Mesothelial cell of epicardium (in vitro differentiated cells): ENCODE measurements at regions not wholly inside any gene's neighbourhood (a gene's known extent, or its start where the extent isn't known, plus 50 kb on each side); places are given as distances from the start of the nearest gene placed in this dataset.
"Not testable (repeated sequence)": the region's sequence is repeated elsewhere in the genome, so short reads cannot be mapped to it uniquely, and the experiment has no call there.

Experiments
- DNase-seq, 2 experiments: peaks; one replicate each; pipeline ENCODE4 v3.0.0; 2021; ENCODE audit warnings: low spot score in 2 of 2; ENCODE audit not compliant: unreplicated experiment in 2 of 2
- H3K27ac Mint-ChIP-seq: 2 replicates; pipeline ENCODE4 v1.8.0; 2021; ENCODE audit warnings: mixed read lengths
- H3K27me3 Mint-ChIP-seq: 2 replicates; pipeline ENCODE4 v1.8.0; 2021; ENCODE audit warnings: low read depth, mixed read lengths
- H3K36me3 Mint-ChIP-seq: 2 replicates; pipeline ENCODE4 v1.8.0; 2021; ENCODE audit warnings: mixed read lengths
- H3K4me1 Mint-ChIP-seq: 2 replicates; pipeline ENCODE4 v1.8.0; 2021; ENCODE audit warnings: mixed read lengths
- H3K4me3 Mint-ChIP-seq: 2 replicates; pipeline ENCODE4 v1.8.0; 2021; ENCODE audit warnings: mild to moderate bottlenecking, moderate library complexity, mixed read lengths
- H3K9me3 Mint-ChIP-seq: 2 replicates; pipeline ENCODE4 v1.8.0; 2021; ENCODE audit warnings: mixed read lengths
- TF ChIP-seq, protein P1 (sequence below): fragments of 200-600 bp; sonication (generic); IDR thresholded peaks from one replicate; pipeline ENCODE4 v1.5.0; 2021; ENCODE audit warnings: antibody characterized with exemption; ENCODE audit not compliant: unreplicated experiment

DNA sequence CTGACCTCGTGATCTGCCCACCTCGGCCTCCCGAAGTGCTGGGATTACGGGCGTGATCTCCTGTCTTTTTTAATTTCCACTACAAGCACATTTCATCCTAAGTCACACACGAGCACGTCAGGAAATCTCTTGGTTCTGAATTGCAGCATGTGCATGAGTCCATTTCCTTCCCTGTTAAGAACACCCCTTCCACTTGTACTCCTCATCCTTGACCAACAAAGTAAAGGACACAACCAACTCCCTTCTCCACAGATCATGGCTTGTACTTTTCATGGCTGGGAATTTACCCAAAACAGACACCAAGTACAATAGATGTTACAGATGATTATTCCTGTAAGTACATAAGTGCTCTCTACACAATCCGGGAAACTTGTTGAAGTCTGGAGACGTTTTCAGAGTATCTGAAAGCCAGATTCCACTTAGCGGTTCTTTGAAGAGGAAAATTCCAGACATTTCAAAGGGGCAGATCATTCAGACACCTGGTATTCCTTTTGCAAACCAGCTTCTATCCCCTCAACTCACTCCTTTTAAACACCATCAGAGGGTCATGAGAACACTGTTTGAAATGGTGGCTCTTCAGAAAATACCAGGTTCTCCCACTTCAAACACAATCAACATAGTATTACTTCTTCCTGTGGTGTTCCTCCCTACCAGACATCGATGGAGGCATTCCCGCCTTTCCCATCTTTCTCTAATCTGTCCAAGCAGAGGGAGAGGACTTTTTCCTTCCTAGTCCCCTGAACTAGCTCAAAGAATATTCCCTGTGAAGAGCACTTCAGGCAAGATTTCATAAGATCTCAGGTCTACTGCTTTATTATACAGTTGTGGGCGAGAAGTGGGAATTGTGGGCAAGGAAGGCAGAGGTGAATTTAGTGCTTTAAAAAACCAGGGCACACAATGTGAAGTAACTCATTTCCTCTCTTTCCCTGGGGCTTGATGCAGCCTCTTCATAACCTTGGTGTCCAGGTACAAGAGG, 80.1 kb upstream of the TSC22D2 start:
- Mint-ChIP-seq H3K27me3 (no peaks in the 10 kb centered on the region), H3K27ac (peak overlapping the region; percentile 70), H3K4me1 (peaks cover 53% of the 10 kb centered on the region), H3K4me3 (no peak overlapping the region), H3K36me3 (no peaks in the 10 kb centered on the region), H3K9me3 (peaks cover 7% of the 10 kb centered on the region)
- no peak for DNase-seq
- TF ChIP-seq, protein P1, sequence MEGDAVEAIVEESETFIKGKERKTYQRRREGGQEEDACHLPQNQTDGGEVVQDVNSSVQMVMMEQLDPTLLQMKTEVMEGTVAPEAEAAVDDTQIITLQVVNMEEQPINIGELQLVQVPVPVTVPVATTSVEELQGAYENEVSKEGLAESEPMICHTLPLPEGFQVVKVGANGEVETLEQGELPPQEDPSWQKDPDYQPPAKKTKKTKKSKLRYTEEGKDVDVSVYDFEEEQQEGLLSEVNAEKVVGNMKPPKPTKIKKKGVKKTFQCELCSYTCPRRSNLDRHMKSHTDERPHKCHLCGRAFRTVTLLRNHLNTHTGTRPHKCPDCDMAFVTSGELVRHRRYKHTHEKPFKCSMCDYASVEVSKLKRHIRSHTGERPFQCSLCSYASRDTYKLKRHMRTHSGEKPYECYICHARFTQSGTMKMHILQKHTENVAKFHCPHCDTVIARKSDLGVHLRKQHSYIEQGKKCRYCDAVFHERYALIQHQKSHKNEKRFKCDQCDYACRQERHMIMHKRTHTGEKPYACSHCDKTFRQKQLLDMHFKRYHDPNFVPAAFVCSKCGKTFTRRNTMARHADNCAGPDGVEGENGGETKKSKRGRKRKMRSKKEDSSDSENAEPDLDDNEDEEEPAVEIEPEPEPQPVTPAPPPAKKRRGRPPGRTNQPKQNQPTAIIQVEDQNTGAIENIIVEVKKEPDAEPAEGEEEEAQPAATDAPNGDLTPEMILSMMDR = no peak

DNA sequence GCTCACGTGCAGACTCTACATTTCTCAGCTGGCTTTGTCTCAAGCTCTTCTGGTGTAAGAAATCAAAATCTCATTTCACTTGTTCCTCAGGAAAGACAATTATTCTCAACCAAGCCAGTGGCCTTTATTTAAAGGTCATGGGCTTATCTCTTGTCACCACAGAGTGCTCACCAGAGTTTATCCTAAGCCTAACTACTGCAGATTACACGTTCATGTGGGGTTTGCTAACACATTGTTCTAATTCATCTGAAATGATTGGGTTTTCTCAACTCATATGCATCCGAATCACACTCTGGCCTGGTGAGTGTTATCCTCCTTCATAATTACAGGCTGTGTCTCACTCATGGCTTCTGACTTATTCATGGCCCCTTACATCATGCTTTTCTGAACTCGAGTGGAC, 83.3 kb upstream of the TSC22D2 start:
- TF ChIP-seq, protein P1 = no peak
- Mint-ChIP-seq H3K4me3 (no peak overlapping the region), H3K9me3 (peaks cover 13% of the 10 kb centered on the region), H3K4me1 (peaks cover 70% of the 10 kb centered on the region), H3K27me3 (no peaks in the 10 kb centered on the region), H3K27ac (peak overlapping the region; percentile 88), H3K36me3 (no peaks in the 10 kb centered on the region)
- DNase-seq = no peak

DNA sequence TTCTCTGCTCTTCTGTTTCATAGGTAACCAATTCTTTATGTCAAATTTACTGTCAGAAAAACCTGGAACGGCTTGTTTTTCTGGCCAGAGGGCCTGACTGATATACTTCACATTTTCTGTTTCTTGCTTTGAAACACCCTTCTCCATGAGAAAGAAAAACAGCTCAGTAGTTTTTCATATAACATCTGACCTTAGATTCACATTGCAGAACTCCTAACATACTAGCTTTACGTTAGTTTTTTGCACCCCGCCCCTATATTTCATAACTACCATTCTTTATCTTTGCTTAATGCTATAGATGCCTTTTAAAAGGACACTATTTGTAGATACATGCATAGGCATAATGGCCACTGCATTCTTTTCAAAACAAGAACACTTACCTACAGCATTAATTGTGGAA, 83.9 kb upstream of the TSC22D2 start:
- no peaks in the 10 kb centered on the region for H3K27me3 Mint-ChIP-seq
- TF ChIP-seq, protein P1 = no peak
- H3K4me1 Mint-ChIP-seq = peaks cover 73% of the 10 kb centered on the region
- H3K36me3 Mint-ChIP-seq = no peaks in the 10 kb centered on the region
- no peak overlapping the region for H3K4me3 Mint-ChIP-seq
- peak overlapping the region; percentile 88 for H3K27ac Mint-ChIP-seq
- peaks cover 9% of the 10 kb centered on the region for H3K9me3 Mint-ChIP-seq
- no peak for DNase-seq

DNA sequence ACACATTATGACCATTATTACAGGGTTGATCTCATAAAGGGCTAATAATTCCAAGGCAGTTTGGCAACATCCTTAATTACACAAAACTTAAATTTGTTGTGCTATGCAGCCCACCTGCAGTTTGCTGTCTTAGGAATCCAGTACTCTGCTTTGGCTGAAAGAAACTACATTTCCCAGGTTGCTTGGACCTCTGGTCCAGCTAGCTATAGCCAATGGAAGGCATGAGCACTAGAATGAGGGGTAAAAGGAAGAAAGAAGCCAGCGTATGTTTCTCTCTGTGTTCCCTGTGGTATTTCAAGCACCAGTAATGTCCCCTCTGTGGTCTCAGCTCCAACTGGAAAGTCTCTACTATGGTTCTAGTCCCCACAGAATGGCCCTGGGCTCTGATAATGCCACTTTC, 84.3 kb upstream of the TSC22D2 start:
- Mint-ChIP-seq H3K4me3 (no peak overlapping the region), H3K27me3 (no peaks in the 10 kb centered on the region), H3K9me3 (peaks cover 9% of the 10 kb centered on the region), H3K4me1 (peaks cover 73% of the 10 kb centered on the region), H3K36me3 (no peaks in the 10 kb centered on the region), H3K27ac (peak overlapping the region; percentile 88)
- DNase-seq = no peak
- TF ChIP-seq, protein P1 = no peak

DNA sequence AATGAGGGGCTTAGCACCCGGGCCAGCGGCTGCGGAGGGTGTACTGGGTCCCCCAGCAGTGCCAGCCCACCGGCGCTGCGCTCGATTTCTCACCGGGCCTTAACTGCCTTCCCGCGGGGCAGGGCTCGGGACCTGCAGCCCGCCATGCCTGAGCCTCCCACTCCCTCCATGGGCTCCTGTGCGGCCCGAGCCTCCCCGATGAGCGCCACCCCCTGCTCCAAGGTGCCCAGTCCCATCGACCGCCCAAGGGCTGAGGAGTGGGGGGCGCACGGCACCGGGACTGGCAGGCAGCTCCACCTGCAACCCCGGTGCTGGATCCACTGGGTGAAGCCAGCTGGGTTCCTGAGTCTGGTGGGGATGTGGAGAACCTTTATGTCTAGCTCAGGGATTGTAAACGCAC, 85.0 kb upstream of the TSC22D2 start:
- Mint-ChIP-seq H3K27ac (peak overlapping the region; percentile 88), H3K4me1 (peaks cover 68% of the 10 kb centered on the region)
- not testable (repeated sequence) for H3K36me3 Mint-ChIP-seq, H3K4me3 Mint-ChIP-seq, H3K9me3 Mint-ChIP-seq, DNase-seq, H3K27me3 Mint-ChIP-seq

DNA sequence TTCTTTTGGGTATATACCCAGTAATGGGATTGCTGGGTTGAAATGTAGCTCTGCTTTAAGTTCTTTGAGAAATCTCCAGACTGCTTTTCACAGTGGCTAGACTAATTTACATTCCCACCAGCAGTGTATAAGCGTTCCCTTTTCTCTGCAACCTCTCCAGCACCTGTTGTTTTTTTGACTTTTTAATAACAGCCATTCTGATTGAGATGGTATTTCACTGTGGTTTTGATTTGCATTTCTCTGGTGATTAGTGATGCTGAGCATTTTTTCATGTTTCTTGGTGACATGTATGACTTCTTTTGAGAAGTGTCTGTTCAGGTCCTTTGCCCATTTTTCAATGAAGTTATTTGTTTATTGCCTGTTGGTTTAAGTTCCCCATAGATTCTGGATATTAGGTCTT, 87.1 kb upstream of the TSC22D2 start:
- not testable (repeated sequence) for H3K4me3 Mint-ChIP-seq, H3K27me3 Mint-ChIP-seq, H3K27ac Mint-ChIP-seq, H3K36me3 Mint-ChIP-seq, H3K9me3 Mint-ChIP-seq, DNase-seq
- H3K4me1 Mint-ChIP-seq = peaks cover 58% of the 10 kb centered on the region
